ENCODE measurements at regions not wholly inside any gene's neighbourhood (a gene's known extent, or its start where the extent isn't known, plus 50 kb on each side); places are given as distances from the start of the nearest gene placed in this dataset.

GRCh38 chr4:97105347-97106099 lies 1037.8 kb downstream of the STPG2 start:
- no peak for TF ChIP-seq CTCF (IDR thresholded peaks at IDR 0.05; ENCODE audit: low read length)
- no peak for TF ChIP-seq EZH2 (IDR thresholded peaks at IDR 0.05; ENCODE audit: borderline replicate concordance, low read length)
